SU-DHL-6 (cell line): ENCODE measurements at regions not wholly inside any gene's neighbourhood (a gene's known extent, or its start where the extent isn't known, plus 50 kb on each side); places are given as distances from the start of the nearest gene placed in this dataset.

Experiments
- H2AFZ ChIP-seq: fragments of 200-600 bp; sonication (generic); 2 replicates; pipeline ENCODE4 v1.6.1; 2014; ENCODE audit warnings: low read depth, mild to moderate bottlenecking, moderate library complexity, mixed read lengths, antibody characterized with exemption, low read length; ENCODE audit not compliant: severe bottlenecking
- H3F3A ChIP-seq: fragments of 200-600 bp; shearing (Covaris generic); 2 replicates; pipeline ENCODE4 v1.6.0; 2016; ENCODE audit warnings: antibody characterized with exemption, mild to moderate bottlenecking; ENCODE audit not compliant: insufficient read depth
- H3K27ac ChIP-seq: fragments of 200-600 bp; sonication (generic); 2 replicates; pipeline ENCODE4 v1.5.1; 2016; ENCODE audit warnings: low read depth, mild to moderate bottlenecking, low read length, moderate library complexity, mixed read lengths
- H3K27me3 ChIP-seq: fragments of 200-600 bp; sonication (generic), shearing (Covaris generic); 2 replicates; pipeline ENCODE4 v1.6.0; 2014; ENCODE audit warnings: mild to moderate bottlenecking, low read length
- H3K36me3 ChIP-seq: fragments of 200-600 bp; sonication (generic); 2 replicates; pipeline ENCODE4 v1.6.1; 2014; ENCODE audit warnings: mild to moderate bottlenecking, low read length, mixed read lengths
- H3K4me2 ChIP-seq: fragments of 300-600, 200-600 bp; shearing (Covaris generic), sonication (generic); 2 replicates; pipeline ENCODE4 v1.6.0; 2014; ENCODE audit warnings: low read length, low read depth, mild to moderate bottlenecking; ENCODE audit not compliant: poor library complexity, severe bottlenecking
- H3K4me3 ChIP-seq: fragments of 200-600 bp; sonication (generic); 2 replicates; pipeline ENCODE4 v1.5.1; 2014; ENCODE audit warnings: antibody characterized with exemption, low read length, mild to moderate bottlenecking, mixed read lengths; ENCODE audit not compliant: insufficient read depth, poor library complexity, severe bottlenecking
- H3K79me2 ChIP-seq: fragments of 200-600 bp; sonication (generic); 2 replicates; pipeline ENCODE4 v1.6.1; 2014; ENCODE audit warnings: mild to moderate bottlenecking, low read length, moderate library complexity; ENCODE audit not compliant: insufficient read depth
- H3K9ac ChIP-seq: fragments of 200-600 bp; sonication (generic); 2 replicates; pipeline ENCODE4 v1.7.0; 2014; ENCODE audit warnings: mild to moderate bottlenecking, low read length
- H3K9me2 ChIP-seq: fragments of 200-600 bp; sonication (generic); replicated peaks from 2 replicates; pipeline ENCODE4 v1.6.1; 2014; ENCODE audit warnings: low read length; ENCODE audit not compliant: insufficient read depth
- H3K9me3 ChIP-seq: fragments of 200-600 bp; sonication (generic); 2 replicates; pipeline ENCODE4 v1.6.1; 2014; ENCODE audit warnings: low read length, mixed read lengths; ENCODE audit not compliant: insufficient read depth
- H4K20me1 ChIP-seq: fragments of 200-600 bp; sonication (generic); 2 replicates; pipeline ENCODE4 v1.6.1; 2014; ENCODE audit warnings: low read depth, mild to moderate bottlenecking, antibody characterized with exemption, low read length, moderate library complexity, mixed read lengths
- EZH2phosphoT487 ChIP-seq: fragments of 200-600 bp; sonication (generic), shearing (Covaris generic); conservative IDR thresholded peaks from 2 replicates; pipeline ENCODE4 v1.6.1; 2018; ENCODE audit warnings: mild to moderate bottlenecking, antibody characterized with exemption, low read length, moderate library complexity, mixed read lengths
- TF ChIP-seq, protein P1 (sequence below): fragments of 200-600 bp; sonication (generic); IDR thresholded peaks from one replicate; pipeline ENCODE4 v1.5.1; 2017; ENCODE audit warnings: antibody characterized with exemption, mild to moderate bottlenecking, low read length, moderate library complexity; ENCODE audit not compliant: insufficient read depth, poor library complexity, severe bottlenecking

DNA sequence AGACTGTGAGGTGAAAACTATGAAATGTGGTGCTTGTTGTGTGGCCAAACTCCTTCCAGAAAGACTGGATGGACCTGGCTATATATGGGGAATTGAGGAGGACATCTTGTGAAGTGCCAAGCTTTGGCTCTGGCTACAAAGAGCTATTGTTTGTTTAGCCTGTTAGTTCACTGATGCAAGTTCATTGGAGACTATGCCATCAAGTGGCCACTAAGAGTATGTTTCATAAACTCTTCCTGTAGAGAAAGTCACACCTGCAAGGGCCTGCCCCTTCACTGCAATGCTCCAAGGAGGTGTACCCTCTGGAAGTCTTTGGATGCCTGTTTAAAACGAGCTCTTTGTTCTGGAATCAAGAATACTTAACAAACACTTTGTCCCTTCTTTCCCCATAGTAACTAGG lies 382.0 kb downstream of the GABRG1 start:
- H2AFZ ChIP-seq: no peak overlapping the region
- H3K9ac ChIP-seq: no peak overlapping the region
- H3K4me3 ChIP-seq: no peak overlapping the region
- no peaks in the 10 kb centered on the region for H3K79me2 ChIP-seq
- H3K9me2 ChIP-seq: no peaks in the 10 kb centered on the region
- no peaks in the 10 kb centered on the region for H3K27me3 ChIP-seq
- TF ChIP-seq EZH2phosphoT487: no peak
- TF ChIP-seq, protein P1, sequence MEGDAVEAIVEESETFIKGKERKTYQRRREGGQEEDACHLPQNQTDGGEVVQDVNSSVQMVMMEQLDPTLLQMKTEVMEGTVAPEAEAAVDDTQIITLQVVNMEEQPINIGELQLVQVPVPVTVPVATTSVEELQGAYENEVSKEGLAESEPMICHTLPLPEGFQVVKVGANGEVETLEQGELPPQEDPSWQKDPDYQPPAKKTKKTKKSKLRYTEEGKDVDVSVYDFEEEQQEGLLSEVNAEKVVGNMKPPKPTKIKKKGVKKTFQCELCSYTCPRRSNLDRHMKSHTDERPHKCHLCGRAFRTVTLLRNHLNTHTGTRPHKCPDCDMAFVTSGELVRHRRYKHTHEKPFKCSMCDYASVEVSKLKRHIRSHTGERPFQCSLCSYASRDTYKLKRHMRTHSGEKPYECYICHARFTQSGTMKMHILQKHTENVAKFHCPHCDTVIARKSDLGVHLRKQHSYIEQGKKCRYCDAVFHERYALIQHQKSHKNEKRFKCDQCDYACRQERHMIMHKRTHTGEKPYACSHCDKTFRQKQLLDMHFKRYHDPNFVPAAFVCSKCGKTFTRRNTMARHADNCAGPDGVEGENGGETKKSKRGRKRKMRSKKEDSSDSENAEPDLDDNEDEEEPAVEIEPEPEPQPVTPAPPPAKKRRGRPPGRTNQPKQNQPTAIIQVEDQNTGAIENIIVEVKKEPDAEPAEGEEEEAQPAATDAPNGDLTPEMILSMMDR: no peak
- H3K27ac ChIP-seq: no peak overlapping the region
- H3F3A ChIP-seq: no peaks in the 10 kb centered on the region
- H3K9me3 ChIP-seq: no peaks in the 10 kb centered on the region
- no peaks in the 10 kb centered on the region for H4K20me1 ChIP-seq
- H3K36me3 ChIP-seq: no peaks in the 10 kb centered on the region
- H3K4me2 ChIP-seq: no peak overlapping the region

GRCh38 chr4:45732161-45732560 lies 391.7 kb downstream of the GABRG1 start:
- no peaks in the 10 kb centered on the region for H3K27me3 ChIP-seq
- H3K9me3 ChIP-seq: no peaks in the 10 kb centered on the region
- no peak for TF ChIP-seq EZH2phosphoT487
- TF ChIP-seq, protein P1: no peak
- no peak overlapping the region for H3K9ac ChIP-seq
- H4K20me1 ChIP-seq: no peaks in the 10 kb centered on the region
- H3K9me2 ChIP-seq: no peaks in the 10 kb centered on the region
- H3K4me2 ChIP-seq: no peak overlapping the region
- no peak overlapping the region for H2AFZ ChIP-seq
- H3F3A ChIP-seq: no peaks in the 10 kb centered on the region
- H3K36me3 ChIP-seq: no peaks in the 10 kb centered on the region
- H3K27ac ChIP-seq: no peak overlapping the region
- no peak overlapping the region for H3K4me3 ChIP-seq
- H3K79me2 ChIP-seq: no peaks in the 10 kb centered on the region

GRCh38 chr4:45716093-45716492 lies 407.8 kb downstream of the GABRG1 start:
- Histone ChIP-seq H3K79me2 (no peaks in the 10 kb centered on the region), H3K4me2 (no peak overlapping the region), H3K9me2 (no peaks in the 10 kb centered on the region), H3K27ac (no peak overlapping the region), H3K9me3 (no peaks in the 10 kb centered on the region), H3F3A (no peaks in the 10 kb centered on the region), H3K36me3 (no peaks in the 10 kb centered on the region), H3K4me3 (no peak overlapping the region), H2AFZ (no peak overlapping the region), H4K20me1 (no peaks in the 10 kb centered on the region), H3K9ac (no peak overlapping the region), H3K27me3 (no peaks in the 10 kb centered on the region)
- no peak for TF ChIP-seq EZH2phosphoT487
- TF ChIP-seq, protein P1: no peak
